WI38 (cell line): ENCODE measurements at regions not wholly inside any gene's neighbourhood (a gene's known extent, or its start where the extent isn't known, plus 50 kb on each side); places are given as distances from the start of the nearest gene placed in this dataset.
A peak's percentile ranks its signal among the peaks of the same experiment; 100 is the strongest.
"Not testable (repeated sequence)": the region's sequence is repeated elsewhere in the genome, so short reads cannot be mapped to it uniquely, and the experiment has no call there.

Experiments used
- H3K4me3 ChIP-seq: 2 replicates; pipeline ENCODE4 v1.5.1; 2011; ENCODE audit warnings: low read depth, mild to moderate bottlenecking, control low read depth, low read length
- CTCF ChIP-seq: IDR thresholded peaks from 2 replicates; pipeline ENCODE4 v1.5.1; 2012; ENCODE audit warnings: low read depth, mild to moderate bottlenecking, control low read depth, low read length

DNA sequence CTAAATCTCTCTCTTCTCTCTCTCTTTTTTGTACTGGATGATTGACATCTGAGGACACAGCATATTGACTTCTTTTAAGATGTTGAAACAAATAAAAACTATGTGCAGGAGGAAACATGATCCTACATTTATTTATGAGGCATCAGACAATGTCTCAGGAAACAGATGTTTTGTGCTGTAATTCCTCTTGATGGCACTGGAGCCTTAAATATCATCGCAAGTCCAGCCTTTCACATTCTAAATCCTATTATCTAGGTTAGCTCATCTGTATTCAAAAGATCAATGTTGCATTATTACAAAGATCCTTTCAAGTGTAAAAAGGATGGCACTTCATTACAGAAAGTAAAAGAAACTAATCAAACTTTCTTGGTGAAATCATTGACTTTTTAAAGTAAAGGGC, 63.9 kb downstream of the MAT2B start:
- peak; percentile 35 for TF ChIP-seq CTCF
- no peak overlapping the region for H3K4me3 ChIP-seq

DNA sequence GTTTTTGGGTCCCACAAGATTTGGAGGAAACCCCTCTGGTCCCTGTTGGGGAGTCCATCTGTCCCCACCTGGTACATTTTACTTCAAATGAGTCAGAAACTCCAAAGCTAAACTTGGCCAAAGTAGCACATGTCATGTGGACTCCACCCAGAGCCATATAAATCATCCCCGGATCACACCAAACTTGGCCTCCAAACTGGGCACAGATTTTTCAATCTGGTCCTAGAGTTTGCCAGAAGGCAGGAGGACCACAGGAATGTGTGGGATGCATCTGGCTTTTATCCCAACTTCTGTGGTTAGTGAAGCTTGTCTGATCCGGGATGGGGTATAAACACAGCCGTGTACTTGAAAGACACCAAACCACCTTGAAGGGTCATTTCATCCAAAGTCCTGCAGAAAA, 66.3 kb downstream of the MAT2B start:
- H3K4me3 ChIP-seq, result no peak overlapping the region
- TF ChIP-seq CTCF, result no peak

DNA sequence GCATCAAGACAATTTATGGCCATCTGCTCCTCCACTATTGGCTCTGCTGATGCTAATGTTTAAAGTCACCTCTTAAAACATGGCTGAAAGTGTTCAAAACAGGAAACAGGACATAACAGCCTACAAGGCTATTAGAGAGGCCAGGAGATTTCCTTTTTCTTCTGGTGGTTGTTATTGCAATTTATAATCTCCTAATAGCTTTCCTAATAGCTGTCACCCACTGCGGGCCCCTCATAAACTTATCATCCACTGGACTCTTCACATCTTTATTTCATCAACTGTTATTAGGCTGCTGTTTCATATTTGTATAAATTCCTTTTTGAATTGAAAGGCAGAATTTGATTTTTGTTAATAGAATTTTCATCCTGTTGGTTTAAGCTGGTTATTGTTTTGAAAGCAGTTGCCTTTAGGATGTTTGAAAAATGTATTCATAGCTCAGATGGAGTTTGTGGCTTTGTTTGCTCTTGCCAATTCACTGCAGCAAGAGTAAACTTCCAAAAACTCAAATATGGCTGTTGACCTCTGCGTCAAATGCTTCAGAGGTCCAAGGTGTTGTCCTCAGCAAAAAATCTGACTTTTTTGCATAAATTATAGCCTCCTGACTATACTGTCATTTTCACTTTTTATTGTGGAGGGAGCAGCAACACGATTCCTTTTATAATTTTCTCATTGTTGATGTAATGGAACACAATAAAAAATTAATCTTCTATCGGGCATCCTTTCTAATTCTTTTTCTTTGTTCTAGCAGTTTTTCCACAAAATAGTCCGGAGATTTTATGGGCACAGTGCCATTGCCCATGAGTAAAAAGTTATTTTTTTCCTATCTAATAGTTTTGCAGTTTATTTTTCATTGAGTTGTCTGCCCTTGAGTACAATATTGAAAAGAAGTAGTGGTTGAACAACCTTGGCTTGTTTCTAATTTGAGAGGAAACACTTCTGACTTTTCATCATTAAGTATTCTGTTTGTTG, 69.3 kb downstream of the MAT2B start:
- no peak overlapping the region for H3K4me3 ChIP-seq
- no peak for TF ChIP-seq CTCF

DNA sequence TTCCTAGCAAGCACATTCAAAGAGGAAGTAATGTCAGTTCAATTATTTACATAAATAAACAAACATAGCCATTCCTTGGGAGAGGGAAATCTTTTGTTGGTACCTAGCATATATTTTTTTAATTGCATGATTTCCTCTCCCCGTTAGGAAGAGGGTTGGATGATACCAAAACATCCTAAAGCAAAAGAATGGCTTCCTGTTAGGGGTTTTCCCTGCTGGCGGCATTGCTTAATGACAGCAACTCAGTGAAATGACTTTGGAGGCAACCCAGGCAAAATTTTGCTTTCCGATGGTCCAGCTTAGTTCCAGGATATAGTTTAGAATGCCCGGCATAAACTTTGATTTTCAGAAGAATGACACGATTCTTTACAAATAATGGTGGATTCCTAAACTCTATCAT, 73.2 kb downstream of the MAT2B start:
- TF ChIP-seq CTCF, result no peak
- no peak overlapping the region for H3K4me3 ChIP-seq

DNA sequence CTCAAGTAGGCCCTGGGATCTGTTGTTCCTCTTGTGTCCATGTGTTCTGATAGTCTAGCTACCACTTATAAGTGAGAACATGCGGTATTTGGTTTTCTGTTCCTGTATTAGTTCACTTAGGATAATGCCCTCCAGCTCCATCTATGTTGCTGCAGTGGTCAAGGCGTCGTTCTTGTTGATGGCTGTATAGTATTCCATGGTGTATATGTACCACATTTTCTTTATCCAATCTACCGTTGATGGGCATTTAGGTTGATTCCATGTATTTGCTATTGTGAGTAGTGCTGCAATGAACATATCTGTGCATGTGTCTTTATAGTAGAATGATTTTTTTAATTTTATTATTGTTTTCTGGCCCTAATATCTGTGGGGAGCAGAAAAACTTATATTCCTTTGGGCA, 74.3 kb downstream of the MAT2B start:
- TF ChIP-seq CTCF, result no peak
- no peak overlapping the region for H3K4me3 ChIP-seq

- no peak overlapping the region for H3K4me3 ChIP-seq
- no peak for TF ChIP-seq CTCF
These were observed 75.1 kb downstream of the MAT2B start for GRCh38 chr5:163580516-163580915.

- H3K4me3 ChIP-seq, result not testable (repeated sequence)
These were observed 78.2 kb downstream of the MAT2B start for GRCh38 chr5:163583491-163584153.
